ENCODE measurements at regions not wholly inside any gene's neighbourhood (a gene's known extent, or its start where the extent isn't known, plus 50 kb on each side); places are given as distances from the start of the nearest gene placed in this dataset.

GRCh38 chr5:54661111-54661510, 143.6 kb downstream of the SNX18 start:
- no peak for TF ChIP-seq CTCF (IDR thresholded peaks at IDR 0.05; ENCODE audit: extremely low read depth, missing control alignments)
- DNase-seq (ENCODE audit: low spot score): no peak

GRCh38 chr5:54659700-54660131, 142.2 kb downstream of the SNX18 start:
- no peak for DNase-seq (ENCODE audit: low spot score)

GRCh38 chr5:54658010-54658409, 140.5 kb downstream of the SNX18 start:
- TF ChIP-seq CTCF (IDR thresholded peaks at IDR 0.05; ENCODE audit: extremely low read depth, missing control alignments): no peak
- DNase-seq (ENCODE audit: low spot score): no peak

More at GRCh38 chr5:54659700-54660131, 142.2 kb downstream of the SNX18 start:
- no peak for TF ChIP-seq CTCF (IDR thresholded peaks at IDR 0.05; ENCODE audit: extremely low read depth, missing control alignments)

GRCh38 chr5:54656261-54656728, 138.7 kb downstream of the SNX18 start:
- TF ChIP-seq CTCF (IDR thresholded peaks at IDR 0.05; ENCODE audit: extremely low read depth, missing control alignments): no peak
- DNase-seq (ENCODE audit: low spot score): no peak

- no peak for TF ChIP-seq CTCF (IDR thresholded peaks at IDR 0.05; ENCODE audit: extremely low read depth, missing control alignments)
- no peak for DNase-seq (ENCODE audit: low spot score)
Observed at GRCh38 chr5:54655761-54656160, 138.2 kb downstream of the SNX18 start.

- no peak for TF ChIP-seq CTCF (IDR thresholded peaks at IDR 0.05; ENCODE audit: extremely low read depth, missing control alignments)
- no peak for DNase-seq (ENCODE audit: low spot score)
Observed at GRCh38 chr5:54655266-54655665, 137.7 kb downstream of the SNX18 start.

- no peak for DNase-seq (ENCODE audit: low spot score)
- no peak for TF ChIP-seq CTCF (IDR thresholded peaks at IDR 0.05; ENCODE audit: extremely low read depth, missing control alignments)
Observed at GRCh38 chr5:54653956-54654614, 136.5 kb downstream of the SNX18 start.
